ENCODE measurements at regions not wholly inside any gene's neighbourhood (a gene's known extent, or its start where the extent isn't known, plus 50 kb on each side); places are given as distances from the start of the nearest gene placed in this dataset.

- no peak for DNase-seq (ENCODE audit: low read depth in 2 of 2)
These were observed 63.4 kb upstream of the NCOR2 start for GRCh38 chr12:124630791-124631313.

GRCh38 chr12:124629789-124630480 lies 62.5 kb upstream of the NCOR2 start:
- DNase-seq (ENCODE audit: low read depth in 2 of 2) = no peak

GRCh38 chr12:124629117-124629516 lies 61.7 kb upstream of the NCOR2 start:
- no peak for DNase-seq (ENCODE audit: low read depth in 2 of 2)

- DNase-seq (ENCODE audit: low read depth in 2 of 2) = no peak
These were observed 60.5 kb upstream of the NCOR2 start for GRCh38 chr12:124627956-124628355.

GRCh38 chr12:124626971-124627411 lies 59.6 kb upstream of the NCOR2 start:
- DNase-seq (ENCODE audit: low read depth in 2 of 2) = no peak

- DNase-seq (ENCODE audit: low read depth in 2 of 2) = no peak
These were observed 58.7 kb upstream of the NCOR2 start for GRCh38 chr12:124625867-124626675.

- DNase-seq (ENCODE audit: low read depth in 2 of 2) = no peak
These were observed 57.4 kb upstream of the NCOR2 start for GRCh38 chr12:124624823-124625222.

- DNase-seq (ENCODE audit: low read depth in 2 of 2) = no peak
These were observed 56.1 kb upstream of the NCOR2 start for GRCh38 chr12:124623344-124624035.

GRCh38 chr12:124622764-124623163 lies 55.4 kb upstream of the NCOR2 start:
- no peak for DNase-seq (ENCODE audit: low read depth in 2 of 2)

GRCh38 chr12:124622331-124622730 lies 54.9 kb upstream of the NCOR2 start:
- DNase-seq (ENCODE audit: low read depth in 2 of 2) = no peak

GRCh38 chr12:124621296-124621660 lies 53.9 kb upstream of the NCOR2 start:
- DNase-seq (ENCODE audit: low read depth in 2 of 2) = no peak

- no peak for DNase-seq (ENCODE audit: low read depth in 2 of 2)
These were observed 53.3 kb upstream of the NCOR2 start for GRCh38 chr12:124620606-124621295.

GRCh38 chr12:124618291-124618902 lies 51.0 kb upstream of the NCOR2 start:
- DNase-seq (ENCODE audit: low read depth in 2 of 2) = no peak

- no peak for DNase-seq (ENCODE audit: low read depth in 2 of 2)
These were observed 50.2 kb upstream of the NCOR2 start for GRCh38 chr12:124617615-124618014.

Measured in stimulated activated CD8-positive, alpha-beta memory T cell treated with anti-CD3 and anti-CD28 coated beads, Interleukin-7, amount 100 ng/mL, for 4 hours (primary cell).